K562 (cell line): ENCODE measurements at regions not wholly inside any gene's neighbourhood (a gene's known extent, or its start where the extent isn't known, plus 50 kb on each side); places are given as distances from the start of the nearest gene placed in this dataset.

Experiments used
- ARID4B ChIP-seq: sonication (generic); formaldehyde crosslinking; IDR thresholded peaks from 2 replicates; pipeline ENCODE4 v1.8.0; 2022; ENCODE audit warnings: mild to moderate bottlenecking, missing genetic modification reagents
- BHLHE40 ChIP-seq: IDR thresholded peaks from 2 replicates; pipeline ENCODE4 v1.6.1; 2011; ENCODE audit warnings: low read length, improper control_type of control experiment
- CBFA2T3 ChIP-seq: fragments of 450-650 bp; IDR thresholded peaks from 2 replicates; pipeline ENCODE4 v1.6.1; 2017
- DACH1 ChIP-seq: fragments of 450-650 bp; IDR thresholded peaks from 2 replicates; pipeline ENCODE4 v1.6.1; 2018; ENCODE audit not compliant: partially characterized antibody
- FOSL1 ChIP-seq: fragments of 200-800 bp; sonication (Bioruptor generic); conservative IDR thresholded peaks from 2 replicates; pipeline ENCODE4 v1.6.1; 2016; ENCODE audit warnings: missing genetic modification characterization, missing compliant biosample characterization
- FOXM1 ChIP-seq, 2 experiments: fragments of 450-650 bp in 1 of 2; sonication (generic) in 1 of 2; formaldehyde crosslinking in 1 of 2; IDR thresholded peaks; 2 replicates each; pipeline versions ENCODE4 v1.6.1 to v1.9.0; 2017 to 2022; ENCODE audit warnings: low read depth in 2 of 2, mild to moderate bottlenecking in 2 of 2, missing genetic modification reagents in 1 of 2, moderate library complexity in 1 of 2
- HDAC6 ChIP-seq: IDR thresholded peaks from 2 replicates; pipeline ENCODE4 v1.6.1; 2012; ENCODE audit warnings: low read depth, mild to moderate bottlenecking, control low read depth, inconsistent platforms, low read length, moderate library complexity
- ILF3 ChIP-seq: fragments of 450-650 bp; IDR thresholded peaks from 2 replicates; pipeline ENCODE4 v1.6.1; 2018; ENCODE audit warnings: antibody characterized with exemption, mild to moderate bottlenecking, moderate library complexity, borderline replicate concordance
- MYC ChIP-seq, 2 experiments: fragments of 250-450 bp in 1 of 2; sonication (Bioruptor Pico) in 1 of 2; IDR thresholded peaks; 2 replicates each; pipeline versions ENCODE4 v1.5.1 to v1.6.1; 2012 to 2021; ENCODE audit warnings: low read depth in 2 of 2, borderline replicate concordance in 1 of 2, improper control_type of control experiment in 1 of 2, low read length in 1 of 2, mild to moderate bottlenecking in 1 of 2, moderate library complexity in 1 of 2
- NR2C1 ChIP-seq, 2 experiments: fragments of 450-650 bp; IDR thresholded peaks; 2 replicates each; pipeline ENCODE4 v1.6.1; 2017; ENCODE audit warnings: mild to moderate bottlenecking in 2 of 2, antibody characterized with exemption in 1 of 2, inconsistent platforms in 1 of 2, missing compliant biosample characterization in 1 of 2, missing genetic modification characterization in 1 of 2
- PRMT5 ChIP-seq: sonication (generic); formaldehyde crosslinking; IDR thresholded peaks from 2 replicates; pipeline ENCODE4 v1.5.0; 2020; ENCODE audit warnings: missing genetic modification reagents
- PTTG1 ChIP-seq: fragments of 450-650 bp; IDR thresholded peaks from 2 replicates; pipeline ENCODE4 v1.6.1; 2016; ENCODE audit warnings: low read depth, mild to moderate bottlenecking, missing genetic modification characterization, missing compliant biosample characterization
- RUNX1 ChIP-seq: sonication (generic); IDR thresholded peaks from 2 replicates; pipeline ENCODE4 v1.6.1; 2016; ENCODE audit warnings: antibody characterized with exemption, low read depth
- SOX6 ChIP-seq: fragments of 450-650 bp; IDR thresholded peaks from 2 replicates; pipeline ENCODE4 v1.6.1; 2014; ENCODE audit warnings: mild to moderate bottlenecking
- TCF3 ChIP-seq: sonication (generic); formaldehyde crosslinking; IDR thresholded peaks from 2 replicates; pipeline ENCODE4 v1.4.0; 2020; ENCODE audit warnings: mild to moderate bottlenecking, missing genetic modification reagents
- ZBTB1 ChIP-seq: sonication (generic); formaldehyde crosslinking; IDR thresholded peaks from 2 replicates; pipeline ENCODE4 v1.8.1; 2023; ENCODE audit warnings: missing genetic modification reagents, low read depth, mild to moderate bottlenecking, borderline replicate concordance
- ZMIZ1 ChIP-seq, 2 experiments: fragments of 150-350 bp in 1 of 2; IDR thresholded peaks; 2 replicates each; pipeline ENCODE4 v1.6.1; 2012 to 2016; ENCODE audit warnings: low read depth in 2 of 2, low read length in 2 of 2, mild to moderate bottlenecking in 1 of 2, moderate library complexity in 1 of 2
- ZNF197 ChIP-seq: fragments of 200-800 bp; sonication (Bioruptor generic); IDR thresholded peaks from 2 replicates; pipeline ENCODE4 v1.6.1; 2016; ENCODE audit warnings: low read depth, missing genetic modification characterization, missing compliant biosample characterization
- ZNF232 ChIP-seq: sonication (generic); formaldehyde crosslinking; IDR thresholded peaks from 2 replicates; pipeline ENCODE4 v1.8.0; 2022; ENCODE audit warnings: mild to moderate bottlenecking, missing genetic modification reagents
- ZSCAN32 ChIP-seq: fragments of 450-650 bp; formaldehyde crosslinking; IDR thresholded peaks from 2 replicates; pipeline ENCODE4 v1.4.0; 2020; ENCODE audit warnings: mild to moderate bottlenecking, moderate library complexity

GRCh38 chr6:10303608-10304506 lies 111.0 kb downstream of the TFAP2A start (continued):
- no peak for TF ChIP-seq ZNF197 (CRISPR knock-in tag)
- no peak for TF ChIP-seq TCF3
- TF ChIP-seq ARID4B, result no peak
- TF ChIP-seq BHLHE40, result no peak
- TF ChIP-seq MYC (IDR thresholded peaks at IDR 0.05; ENCODE audit: low read depth, low read length), result no peak
- TF ChIP-seq MYC (CRISPR knock-in tag; IDR thresholded peaks at IDR 0.05; ENCODE audit: borderline replicate concordance, low read depth), result no peak
- no peak for TF ChIP-seq PTTG1 (tag)
- TF ChIP-seq ZSCAN32 (CRISPR knock-in tag), result no peak
- 0 out of 2 replicates have a peak, but pooled peaks have one; percentile 16 for TF ChIP-seq CBFA2T3
- no peak for TF ChIP-seq HDAC6
- 0 out of 2 replicates have a peak, but pooled peaks have one; percentile 10 for TF ChIP-seq SOX6
- no peak for TF ChIP-seq RUNX1
- no peak for TF ChIP-seq ILF3
- TF ChIP-seq NR2C1 (IDR thresholded peaks at IDR 0.05), result no peak
- TF ChIP-seq NR2C1 (tag; IDR thresholded peaks at IDR 0.05), result peak; percentile 36; the same call in 1 of the 2 replicates
- TF ChIP-seq ZNF232 (CRISPR knock-in tag), result no peak
- TF ChIP-seq ZMIZ1 (IDR thresholded peaks at IDR 0.05; ENCODE audit: low read depth in 2 of 2, low read length in 2 of 2), result no peak
- TF ChIP-seq PRMT5, result no peak
- TF ChIP-seq FOXM1 (IDR thresholded peaks at IDR 0.05; ENCODE audit: low read depth), result no peak
- TF ChIP-seq FOXM1 (CRISPR knock-in tag; IDR thresholded peaks at IDR 0.05; ENCODE audit: low read depth), result no peak
- no peak for TF ChIP-seq ZBTB1 (CRISPR knock-in tag)
- TF ChIP-seq DACH1, result no peak
- TF ChIP-seq FOSL1 (tag), result peak; percentile 53
